Gastrocnemius medialis (tissue), 4 donors: ENCODE measurements at regions not wholly inside any gene's neighbourhood (a gene's known extent, or its start where the extent isn't known, plus 50 kb on each side); places are given as distances from the start of the nearest gene placed in this dataset.

Experiments used
- ATAC-seq, 2 donors: fragments of 150-250 bp; one replicate each; pipeline ENCODE4 v1.9.1; 2016
- DNase-seq, 2 donors: peaks; one replicate each; pipeline ENCODE4 v3.0.0-alpha.2; 2019
- H3K27ac ChIP-seq, 4 donors: fragments of 200-600 bp; sonication (generic); 1 replicate in 1 of 4; 2 replicates in 3 of 4; pipeline ENCODE4 v1.5.1; 2016 to 2018; ENCODE audit warnings: mild to moderate bottlenecking in 2 of 4, moderate library complexity in 1 of 4
- H3K27me3 ChIP-seq, 3 donors: fragments of 200-600 bp; sonication (generic) in 2 of 3; 1 replicate in 1 of 3; 2 replicates in 2 of 3; pipeline versions ENCODE4 v1.5.1 to v1.6.0; 2016 to 2019; ENCODE audit warnings: mild to moderate bottlenecking in 1 of 3, moderate library complexity in 1 of 3
- H3K36me3 ChIP-seq, 2 donors: fragments of 200-600 bp; sonication (generic) in 1 of 2; one replicate each; pipeline ENCODE4 v1.5.1; 2017 to 2018
- H3K4me1 ChIP-seq, 2 donors: fragments of 200-600 bp; sonication (generic) in 1 of 2; one replicate each; pipeline ENCODE4 v1.5.1; 2016 to 2017; ENCODE audit warnings: mild to moderate bottlenecking in 2 of 2
- H3K4me3 ChIP-seq, 4 donors: fragments of 200-600 bp; sonication (generic) in 3 of 4; 1 replicate in 1 of 4; 2 replicates in 3 of 4; pipeline ENCODE4 v1.5.1; 2016 to 2019; ENCODE audit warnings: mild to moderate bottlenecking in 2 of 4
- H3K9me3 ChIP-seq, 3 donors: fragments of 200-600 bp; sonication (generic) in 2 of 3; 1 replicate in 1 of 3; 2 replicates in 2 of 3; pipeline ENCODE4 v1.5.1; 2016 to 2019
- POLR2A ChIP-seq, 2 donors: fragments of 450-650 bp; IDR thresholded peaks; one replicate each; pipeline ENCODE4 v1.6.1; 2017; ENCODE audit warnings: antibody characterized with exemption in 2 of 2, mild to moderate bottlenecking in 2 of 2, moderate library complexity in 2 of 2
- in situ Hi-C, 4 donors: fragments of 200-750 bp; cut with MboI; loops; one replicate each; pipeline versions ENCODE4 v1.15.0 to v1.8.0; 2017; ENCODE audit warnings: low sequenced_read_pairs in 4 of 4
- intact Hi-C: fragments of 100-400 bp; cut with DNase I; formaldehyde crosslinking; loops from one replicate; pipeline ENCODE4 v1.15.1; 2023; ENCODE audit warnings: low total_unique reads
- TF ChIP-seq, protein P1 (sequence below), 5 experiments: fragments of 450-650 bp in 3 of 5; fragments of 200-600 bp in 2 of 5; sonication (generic) in 2 of 5; IDR thresholded peaks in 4 of 5; conservative IDR thresholded peaks in 1 of 5; 1 replicate in 4 of 5; 2 replicates in 1 of 5; pipeline ENCODE4 v1.5.1; 2016 to 2019; ENCODE audit warnings: antibody characterized with exemption in 5 of 5, mild to moderate bottlenecking in 3 of 5, moderate library complexity in 3 of 5

DNA sequence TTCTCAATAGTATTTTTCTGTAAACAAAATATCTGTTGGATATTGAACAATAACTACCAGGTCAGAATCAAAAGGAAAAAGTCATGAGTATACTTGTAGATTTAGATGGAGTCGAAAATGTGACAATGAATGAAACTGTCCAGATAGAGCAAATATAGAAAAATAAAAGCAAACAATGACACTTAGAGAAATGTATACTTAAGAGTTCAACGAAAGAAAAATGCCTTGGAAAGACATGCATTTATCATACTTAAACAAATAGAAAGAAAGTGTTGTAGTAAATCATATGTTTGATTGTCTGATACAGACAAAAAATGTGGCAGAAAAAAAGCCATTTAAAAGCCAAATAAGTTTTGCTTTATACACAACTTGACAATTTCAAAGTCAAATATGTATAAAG is 571.2 kb upstream of the MGAT4C start:
- Histone ChIP-seq H3K36me3 (no peaks in the 10 kb centered on the region), H3K27me3 (no peaks in the 10 kb centered on the region), H3K4me3 (no peak overlapping the region), H3K9me3 (no peaks in the 10 kb centered on the region), H3K4me1 (no peaks in the 10 kb centered on the region), H3K27ac (no peak overlapping the region)
- in situ Hi-C loops (no loop called here), intact Hi-C loops (no loop called here)
- ATAC-seq (no peak), DNase-seq (no peak)
- TF ChIP-seq, protein P1, sequence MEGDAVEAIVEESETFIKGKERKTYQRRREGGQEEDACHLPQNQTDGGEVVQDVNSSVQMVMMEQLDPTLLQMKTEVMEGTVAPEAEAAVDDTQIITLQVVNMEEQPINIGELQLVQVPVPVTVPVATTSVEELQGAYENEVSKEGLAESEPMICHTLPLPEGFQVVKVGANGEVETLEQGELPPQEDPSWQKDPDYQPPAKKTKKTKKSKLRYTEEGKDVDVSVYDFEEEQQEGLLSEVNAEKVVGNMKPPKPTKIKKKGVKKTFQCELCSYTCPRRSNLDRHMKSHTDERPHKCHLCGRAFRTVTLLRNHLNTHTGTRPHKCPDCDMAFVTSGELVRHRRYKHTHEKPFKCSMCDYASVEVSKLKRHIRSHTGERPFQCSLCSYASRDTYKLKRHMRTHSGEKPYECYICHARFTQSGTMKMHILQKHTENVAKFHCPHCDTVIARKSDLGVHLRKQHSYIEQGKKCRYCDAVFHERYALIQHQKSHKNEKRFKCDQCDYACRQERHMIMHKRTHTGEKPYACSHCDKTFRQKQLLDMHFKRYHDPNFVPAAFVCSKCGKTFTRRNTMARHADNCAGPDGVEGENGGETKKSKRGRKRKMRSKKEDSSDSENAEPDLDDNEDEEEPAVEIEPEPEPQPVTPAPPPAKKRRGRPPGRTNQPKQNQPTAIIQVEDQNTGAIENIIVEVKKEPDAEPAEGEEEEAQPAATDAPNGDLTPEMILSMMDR (IDR thresholded peaks at IDR 0.05 in 4 of 5, conservative IDR thresholded peaks at IDR 0.05 in 1 of 5), result no peak
- TF ChIP-seq POLR2A (IDR thresholded peaks at IDR 0.05), result no peak

DNA sequence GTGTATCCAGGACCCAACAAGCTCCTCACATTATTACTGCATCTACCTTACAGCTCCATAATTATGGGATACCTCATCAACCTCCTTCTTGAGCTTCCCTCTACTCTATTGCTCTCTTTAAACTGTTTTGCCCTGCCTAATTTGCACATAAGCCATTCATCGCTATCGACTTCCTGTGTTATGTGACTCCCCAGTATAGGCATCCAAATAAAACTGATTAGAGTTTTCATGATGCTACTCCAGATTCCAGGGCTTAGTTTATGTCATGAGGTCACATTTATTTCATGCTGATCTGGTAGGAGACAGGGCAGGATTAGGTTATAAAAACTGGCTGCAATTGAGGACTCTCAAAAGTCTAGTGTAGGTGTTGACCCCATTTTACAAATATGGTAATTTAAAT is 569.9 kb upstream of the MGAT4C start:
- Histone ChIP-seq H3K27me3 (no peaks in the 10 kb centered on the region), H3K4me3 (no peak overlapping the region), H3K4me1 (no peaks in the 10 kb centered on the region), H3K36me3 (no peaks in the 10 kb centered on the region), H3K27ac (no peak overlapping the region), H3K9me3 (no peaks in the 10 kb centered on the region)
- intact Hi-C loops (no loop called here), in situ Hi-C loops (no loop called here)
- ATAC-seq, result no peak
- TF ChIP-seq, protein P1 (IDR thresholded peaks at IDR 0.05 in 4 of 5, conservative IDR thresholded peaks at IDR 0.05 in 1 of 5), result no peak
- no peak for TF ChIP-seq POLR2A (IDR thresholded peaks at IDR 0.05)
- no peak for DNase-seq

DNA sequence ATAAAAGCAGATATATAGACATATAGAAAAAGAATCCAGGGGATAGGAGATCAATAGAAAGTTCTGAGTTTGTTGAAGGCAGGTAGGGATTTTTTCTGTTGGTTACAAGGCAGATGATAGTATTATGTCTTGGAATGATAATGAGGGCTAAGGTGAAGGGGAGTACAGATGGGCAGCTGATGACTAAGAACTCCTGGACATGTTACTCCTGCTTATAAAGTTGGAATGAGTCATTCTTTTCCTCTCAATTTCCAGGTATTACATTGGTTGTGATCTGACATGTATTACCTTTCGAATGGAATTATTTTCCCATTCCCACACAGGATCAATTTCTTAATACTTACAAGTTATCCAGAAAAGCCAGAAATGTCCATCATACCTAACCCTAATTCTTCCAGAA is 545.2 kb upstream of the MGAT4C start:
- no peak for DNase-seq
- intact Hi-C loops (no loop called here), in situ Hi-C loops (no loop called here)
- H3K4me3 ChIP-seq, result no peak overlapping the region
- no peaks in the 10 kb centered on the region for H3K4me1 ChIP-seq
- no peak overlapping the region for H3K27ac ChIP-seq
- TF ChIP-seq POLR2A (IDR thresholded peaks at IDR 0.05), result no peak
- TF ChIP-seq, protein P1 (IDR thresholded peaks at IDR 0.05 in 4 of 5, conservative IDR thresholded peaks at IDR 0.05 in 1 of 5), result no peak
- no peak for ATAC-seq
- no peaks in the 10 kb centered on the region for H3K36me3 ChIP-seq
- no peaks in the 10 kb centered on the region for H3K27me3 ChIP-seq
- H3K9me3 ChIP-seq, result no peaks in the 10 kb centered on the region

DNA sequence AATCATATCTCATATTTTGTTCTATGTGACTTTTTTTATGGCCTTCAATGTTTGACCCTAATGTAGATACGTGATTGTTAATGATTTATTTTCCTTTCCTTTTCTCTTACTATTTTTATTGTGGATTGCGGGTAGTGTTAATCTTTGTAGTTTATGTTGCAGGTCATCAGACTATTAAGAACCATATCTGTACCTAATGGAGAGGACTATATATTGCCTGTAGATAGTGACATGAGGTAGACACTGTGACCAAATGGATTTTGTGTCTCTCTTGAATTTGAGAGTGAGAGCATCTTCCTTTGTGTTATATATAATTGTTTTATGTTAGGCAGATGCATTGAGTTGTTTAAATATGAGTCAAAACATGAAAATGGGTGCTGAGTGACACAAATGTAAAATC is 543.4 kb upstream of the MGAT4C start:
- ATAC-seq (no peak), DNase-seq (no peak)
- no peaks in the 10 kb centered on the region for H3K4me1 ChIP-seq
- in situ Hi-C loops (no loop called here), intact Hi-C loops (no loop called here)
- H3K27me3 ChIP-seq, result no peaks in the 10 kb centered on the region
- no peaks in the 10 kb centered on the region for H3K36me3 ChIP-seq
- H3K4me3 ChIP-seq, result no peak overlapping the region
- no peak overlapping the region for H3K27ac ChIP-seq
- no peak for TF ChIP-seq POLR2A (IDR thresholded peaks at IDR 0.05)
- TF ChIP-seq, protein P1 (IDR thresholded peaks at IDR 0.05 in 4 of 5, conservative IDR thresholded peaks at IDR 0.05 in 1 of 5), result no peak
- no peaks in the 10 kb centered on the region for H3K9me3 ChIP-seq

DNA sequence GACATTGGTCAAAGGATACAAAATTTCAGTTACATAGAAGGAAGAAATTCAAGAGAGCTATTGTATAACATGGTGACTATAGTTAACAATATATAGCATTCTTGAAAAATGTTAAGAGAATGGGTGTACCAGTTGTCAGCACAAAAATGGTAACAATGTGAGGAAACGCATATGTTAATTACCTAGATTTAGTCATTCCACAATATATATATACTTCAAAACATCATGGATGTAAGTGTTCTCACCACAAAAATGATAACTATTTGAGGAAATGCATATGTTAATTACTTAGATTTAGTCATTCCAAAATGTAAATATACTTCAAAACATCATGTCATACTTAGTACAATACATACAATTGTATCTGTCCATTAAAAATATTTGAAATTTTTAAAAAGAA is 540.4 kb upstream of the MGAT4C start:
- TF ChIP-seq POLR2A (IDR thresholded peaks at IDR 0.05), result no peak
- TF ChIP-seq, protein P1 (IDR thresholded peaks at IDR 0.05 in 4 of 5, conservative IDR thresholded peaks at IDR 0.05 in 1 of 5), result no peak
- intact Hi-C loops, result no loop called here
- ATAC-seq, result no peak
- Histone ChIP-seq H3K9me3 (no peaks in the 10 kb centered on the region), H3K4me1 (no peaks in the 10 kb centered on the region), H3K4me3 (no peak overlapping the region), H3K27me3 (no peaks in the 10 kb centered on the region), H3K27ac (no peak overlapping the region), H3K36me3 (no peaks in the 10 kb centered on the region)
- DNase-seq, result no peak
- in situ Hi-C loops, result no loop called here
